ENCODE measurements at regions not wholly inside any gene's neighbourhood (a gene's known extent, or its start where the extent isn't known, plus 50 kb on each side); places are given as distances from the start of the nearest gene placed in this dataset.

DNA sequence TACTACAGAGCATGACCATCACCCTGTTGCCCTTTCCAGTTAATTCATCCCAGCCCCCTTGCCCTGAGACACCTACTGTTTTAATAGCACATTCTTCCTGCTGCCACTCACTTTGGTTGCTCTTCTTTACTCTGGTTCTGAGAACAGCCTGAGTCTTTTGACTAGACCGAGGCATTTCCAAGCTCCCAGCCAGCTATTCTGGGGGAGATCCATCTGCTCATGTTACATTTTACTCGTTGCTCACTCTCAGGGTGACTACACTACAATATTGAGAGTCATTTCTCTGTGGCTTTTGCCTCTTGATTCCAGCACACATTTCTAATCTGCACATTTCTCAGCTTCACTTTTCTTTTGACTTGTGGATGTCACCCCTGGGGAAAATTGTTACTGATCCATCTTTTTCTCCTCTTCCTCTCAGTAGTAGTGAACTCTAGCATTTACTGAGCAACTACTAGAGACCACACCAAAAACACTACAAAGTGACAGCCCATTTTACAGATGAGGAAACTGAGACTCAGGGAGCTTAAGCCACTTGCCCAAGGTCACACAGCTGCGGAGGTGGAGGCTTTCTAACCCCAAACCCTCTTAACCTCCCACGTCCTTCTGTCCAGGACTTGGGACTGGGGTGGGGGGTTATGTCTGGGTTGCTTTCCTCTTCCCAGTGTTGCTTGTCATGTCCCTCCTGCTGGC, 117.8 kb downstream of the C11orf91 start:
- no peak overlapping the region for H3K4me3 ChIP-seq (ENCODE audit: insufficient read depth, low read length, poor library complexity, severe bottlenecking)
- H3K9ac ChIP-seq (ENCODE audit: low read length) = no peak overlapping the region
- H3K4me2 ChIP-seq (ENCODE audit: low read depth, low read length, poor library complexity, severe bottlenecking) = no peak overlapping the region
- no peak for TF ChIP-seq EZH2phosphoT487 (conservative IDR thresholded peaks at IDR 0.05; ENCODE audit: low read length)
- no peak for TF ChIP-seq CTCF (IDR thresholded peaks at IDR 0.05; ENCODE audit: insufficient read depth, low read length, poor library complexity, severe bottlenecking)
- H3F3A ChIP-seq (ENCODE audit: insufficient read depth) = no peaks in the 10 kb centered on the region
- no peaks in the 10 kb centered on the region for H3K27me3 ChIP-seq (ENCODE audit: low read length)
- H2AFZ ChIP-seq (ENCODE audit: low read depth, low read length, severe bottlenecking) = no peak overlapping the region
- H3K79me2 ChIP-seq (ENCODE audit: insufficient read depth, low read length) = no peaks in the 10 kb centered on the region
- H3K27ac ChIP-seq (ENCODE audit: low read depth, low read length) = no peak overlapping the region
- H3K9me3 ChIP-seq (ENCODE audit: insufficient read depth, low read length) = no peaks in the 10 kb centered on the region
- H3K36me3 ChIP-seq (ENCODE audit: low read length) = no peaks in the 10 kb centered on the region
- no peaks in the 10 kb centered on the region for H3K9me2 ChIP-seq (replicated peaks; ENCODE audit: insufficient read depth, low read length)
- H4K20me1 ChIP-seq (ENCODE audit: low read depth, low read length) = no peaks in the 10 kb centered on the region

- no peaks in the 10 kb centered on the region for H4K20me1 ChIP-seq (ENCODE audit: low read depth, low read length)
- H3K9me2 ChIP-seq (replicated peaks; ENCODE audit: insufficient read depth, low read length) = no peaks in the 10 kb centered on the region
- no peak overlapping the region for H3K27ac ChIP-seq (ENCODE audit: low read depth, low read length)
- H3K79me2 ChIP-seq (ENCODE audit: insufficient read depth, low read length) = no peaks in the 10 kb centered on the region
- H3K9ac ChIP-seq (ENCODE audit: low read length) = no peak overlapping the region
- H3K36me3 ChIP-seq (ENCODE audit: low read length) = no peaks in the 10 kb centered on the region
- no peak overlapping the region for H3K4me2 ChIP-seq (ENCODE audit: low read depth, low read length, poor library complexity, severe bottlenecking)
- no peaks in the 10 kb centered on the region for H3K27me3 ChIP-seq (ENCODE audit: low read length)
- no peak for TF ChIP-seq CTCF (IDR thresholded peaks at IDR 0.05; ENCODE audit: insufficient read depth, low read length, poor library complexity, severe bottlenecking)
- no peak for TF ChIP-seq EZH2phosphoT487 (conservative IDR thresholded peaks at IDR 0.05; ENCODE audit: low read length)
- H2AFZ ChIP-seq (ENCODE audit: low read depth, low read length, severe bottlenecking) = no peak overlapping the region
- no peaks in the 10 kb centered on the region for H3K9me3 ChIP-seq (ENCODE audit: insufficient read depth, low read length)
- H3K4me3 ChIP-seq (ENCODE audit: insufficient read depth, low read length, poor library complexity, severe bottlenecking) = no peak overlapping the region
- no peaks in the 10 kb centered on the region for H3F3A ChIP-seq (ENCODE audit: insufficient read depth)
Observed at GRCh38 chr11:33579101-33579500, 121.5 kb downstream of the C11orf91 start.

GRCh38 chr11:33577204-33577603, 123.4 kb downstream of the C11orf91 start:
- no peak overlapping the region for H3K4me3 ChIP-seq (ENCODE audit: insufficient read depth, low read length, poor library complexity, severe bottlenecking)
- TF ChIP-seq EZH2phosphoT487 (conservative IDR thresholded peaks at IDR 0.05; ENCODE audit: low read length) = no peak
- TF ChIP-seq CTCF (IDR thresholded peaks at IDR 0.05; ENCODE audit: insufficient read depth, low read length, poor library complexity, severe bottlenecking) = no peak
- H2AFZ ChIP-seq (ENCODE audit: low read depth, low read length, severe bottlenecking) = no peak overlapping the region
- no peaks in the 10 kb centered on the region for H3K36me3 ChIP-seq (ENCODE audit: low read length)
- no peaks in the 10 kb centered on the region for H3K9me2 ChIP-seq (replicated peaks; ENCODE audit: insufficient read depth, low read length)
- H4K20me1 ChIP-seq (ENCODE audit: low read depth, low read length) = no peaks in the 10 kb centered on the region
- H3K4me2 ChIP-seq (ENCODE audit: low read depth, low read length, poor library complexity, severe bottlenecking) = no peak overlapping the region
- H3K27me3 ChIP-seq (ENCODE audit: low read length) = no peaks in the 10 kb centered on the region
- no peak overlapping the region for H3K27ac ChIP-seq (ENCODE audit: low read depth, low read length)
- no peaks in the 10 kb centered on the region for H3F3A ChIP-seq (ENCODE audit: insufficient read depth)
- H3K9ac ChIP-seq (ENCODE audit: low read length) = no peak overlapping the region
- H3K9me3 ChIP-seq (ENCODE audit: insufficient read depth, low read length) = no peaks in the 10 kb centered on the region
- no peaks in the 10 kb centered on the region for H3K79me2 ChIP-seq (ENCODE audit: insufficient read depth, low read length)
